Sigmoid colon (tissue), 4 donors: ENCODE measurements at regions not wholly inside any gene's neighbourhood (a gene's known extent, or its start where the extent isn't known, plus 50 kb on each side); places are given as distances from the start of the nearest gene placed in this dataset.

Experiments
- EP300 ChIP-seq, 4 donors: sonication (generic); formaldehyde crosslinking; IDR thresholded peaks; one replicate each; pipeline ENCODE4 v1.6.1; 2017; ENCODE audit warnings: antibody characterized with exemption in 4 of 4
- POLR2A ChIP-seq, 2 donors: fragments of 450-650 bp; IDR thresholded peaks; one replicate each; pipeline ENCODE4 v1.6.1; 2016; ENCODE audit warnings: antibody characterized with exemption in 2 of 2, mild to moderate bottlenecking in 2 of 2, moderate library complexity in 2 of 2
- POLR2AphosphoS5 ChIP-seq, 4 donors: sonication (generic); formaldehyde crosslinking; IDR thresholded peaks; one replicate each; pipeline ENCODE4 v1.6.1; 2017; ENCODE audit warnings: antibody characterized with exemption in 4 of 4
- TF ChIP-seq, protein P1 (sequence below), 4 experiments: fragments of 450-650 bp in 3 of 4; fragments of 200-600 bp in 1 of 4; IDR thresholded peaks; one replicate each; pipeline ENCODE4 v1.5.1; 2016 to 2019; ENCODE audit warnings: antibody characterized with exemption in 4 of 4, mild to moderate bottlenecking in 3 of 4, moderate library complexity in 2 of 4

DNA sequence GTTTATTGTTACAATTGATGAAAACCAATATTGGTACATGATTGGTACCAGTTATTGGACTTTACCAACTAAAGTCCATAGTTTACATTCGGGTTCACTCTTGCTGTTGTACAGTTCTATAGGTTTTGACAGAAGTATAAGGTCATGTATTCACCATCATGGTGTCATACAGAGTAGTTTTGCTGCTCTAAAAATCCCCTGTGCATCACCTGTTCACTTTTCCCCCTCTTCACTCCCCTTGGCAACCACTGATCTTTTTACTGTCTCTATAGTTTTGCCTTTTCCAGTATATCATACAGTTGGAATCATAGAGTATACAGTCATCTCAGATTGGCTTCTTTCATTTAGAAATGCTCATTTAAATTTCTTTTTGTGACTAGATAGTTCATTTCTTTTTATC lies 51.2 kb upstream of the MED4 start:
- TF ChIP-seq POLR2A (IDR thresholded peaks at IDR 0.05) (no peak), POLR2AphosphoS5 (IDR thresholded peaks at IDR 0.05) (no peak), EP300 (IDR thresholded peaks at IDR 0.05) (no peak)
- TF ChIP-seq, protein P1, sequence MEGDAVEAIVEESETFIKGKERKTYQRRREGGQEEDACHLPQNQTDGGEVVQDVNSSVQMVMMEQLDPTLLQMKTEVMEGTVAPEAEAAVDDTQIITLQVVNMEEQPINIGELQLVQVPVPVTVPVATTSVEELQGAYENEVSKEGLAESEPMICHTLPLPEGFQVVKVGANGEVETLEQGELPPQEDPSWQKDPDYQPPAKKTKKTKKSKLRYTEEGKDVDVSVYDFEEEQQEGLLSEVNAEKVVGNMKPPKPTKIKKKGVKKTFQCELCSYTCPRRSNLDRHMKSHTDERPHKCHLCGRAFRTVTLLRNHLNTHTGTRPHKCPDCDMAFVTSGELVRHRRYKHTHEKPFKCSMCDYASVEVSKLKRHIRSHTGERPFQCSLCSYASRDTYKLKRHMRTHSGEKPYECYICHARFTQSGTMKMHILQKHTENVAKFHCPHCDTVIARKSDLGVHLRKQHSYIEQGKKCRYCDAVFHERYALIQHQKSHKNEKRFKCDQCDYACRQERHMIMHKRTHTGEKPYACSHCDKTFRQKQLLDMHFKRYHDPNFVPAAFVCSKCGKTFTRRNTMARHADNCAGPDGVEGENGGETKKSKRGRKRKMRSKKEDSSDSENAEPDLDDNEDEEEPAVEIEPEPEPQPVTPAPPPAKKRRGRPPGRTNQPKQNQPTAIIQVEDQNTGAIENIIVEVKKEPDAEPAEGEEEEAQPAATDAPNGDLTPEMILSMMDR (IDR thresholded peaks at IDR 0.05): no peak
